Stimulated activated CD4-positive, alpha-beta T cell treated with anti-CD3 and anti-CD28 coated beads, Interleukin-2, amount 100 ng/mL, for 48 hours (primary cell): ENCODE measurements at regions not wholly inside any gene's neighbourhood (a gene's known extent, or its start where the extent isn't known, plus 50 kb on each side); places are given as distances from the start of the nearest gene placed in this dataset.
A peak's percentile ranks its signal among the peaks of the same experiment; 100 is the strongest.
"Not testable (repeated sequence)": the region's sequence is repeated elsewhere in the genome, so short reads cannot be mapped to it uniquely, and the experiment has no call there.

Experiments
- DNase-seq, 2 donors: peaks; one replicate each; pipeline ENCODE4 v3.0.0-alpha.2; 2020

- not testable (repeated sequence) for DNase-seq
Measured at GRCh38 chr9:39463696-39464095, 108.2 kb downstream of the SPATA31A1 start.

- DNase-seq, result peak; percentile 54 to 56
Measured at GRCh38 chr9:39464122-39464777, 108.8 kb downstream of the SPATA31A1 start.

GRCh38 chr9:39474499-39474898, 119.0 kb downstream of the SPATA31A1 start:
- not testable (repeated sequence) for DNase-seq

GRCh38 chr9:39483073-39483472, 127.6 kb downstream of the SPATA31A1 start:
- DNase-seq, result not testable (repeated sequence)

GRCh38 chr9:39483880-39484279, 128.4 kb downstream of the SPATA31A1 start:
- DNase-seq, result not testable (repeated sequence)

- DNase-seq, result not testable (repeated sequence)
Measured at GRCh38 chr9:39484292-39484691, 128.8 kb downstream of the SPATA31A1 start.

- DNase-seq, result not testable (repeated sequence)
Measured at GRCh38 chr9:39487477-39487876, 132.0 kb downstream of the SPATA31A1 start.

GRCh38 chr9:39496248-39496647, 140.8 kb downstream of the SPATA31A1 start:
- not testable (repeated sequence) for DNase-seq

GRCh38 chr9:39503178-39503577, 147.7 kb downstream of the SPATA31A1 start:
- not testable (repeated sequence) for DNase-seq

- not testable (repeated sequence) for DNase-seq
Measured at GRCh38 chr9:39527387-39528029, 172.0 kb downstream of the SPATA31A1 start.

- DNase-seq, result not testable (repeated sequence)
Measured at GRCh38 chr9:39532597-39532996, 177.1 kb downstream of the SPATA31A1 start.

GRCh38 chr9:39533001-39533762, 177.7 kb downstream of the SPATA31A1 start:
- not testable (repeated sequence) for DNase-seq

GRCh38 chr9:39533763-39534548, 178.5 kb downstream of the SPATA31A1 start:
- not testable (repeated sequence) for DNase-seq

GRCh38 chr9:39534897-39535296, 179.4 kb downstream of the SPATA31A1 start:
- not testable (repeated sequence) for DNase-seq

- DNase-seq, result not testable (repeated sequence)
Measured at GRCh38 chr9:39542157-39542556, 186.7 kb downstream of the SPATA31A1 start.

GRCh38 chr9:39545079-39545478, 189.6 kb downstream of the SPATA31A1 start:
- not testable (repeated sequence) for DNase-seq

- DNase-seq, result not testable (repeated sequence)
Measured at GRCh38 chr9:39550573-39550972, 195.1 kb downstream of the SPATA31A1 start.

GRCh38 chr9:39551544-39551943, 196.1 kb downstream of the SPATA31A1 start:
- not testable (repeated sequence) for DNase-seq

- DNase-seq, result not testable (repeated sequence)
Measured at GRCh38 chr9:39552242-39552881, 196.9 kb downstream of the SPATA31A1 start.

GRCh38 chr9:39554352-39554751, 198.9 kb downstream of the SPATA31A1 start:
- DNase-seq, result not testable (repeated sequence)

GRCh38 chr9:39559384-39559783, 203.9 kb downstream of the SPATA31A1 start:
- DNase-seq, result peak in 1 of 2 donors; percentile 1

- DNase-seq, result not testable (repeated sequence)
Measured at GRCh38 chr9:39566782-39567181, 211.3 kb downstream of the SPATA31A1 start.
